ENCODE measurements at regions not wholly inside any gene's neighbourhood (a gene's known extent, or its start where the extent isn't known, plus 50 kb on each side); places are given as distances from the start of the nearest gene placed in this dataset.

- no peaks in the 10 kb centered on the region for H3K9me3 ChIP-seq
- no peak overlapping the region for H3K4me3 ChIP-seq (ENCODE audit: low read depth in 1 of 2, low read length in 1 of 2)
- no peak overlapping the region for H3K27ac ChIP-seq
- H3K27me3 ChIP-seq, result no peaks in the 10 kb centered on the region
- TF ChIP-seq, protein P1, sequence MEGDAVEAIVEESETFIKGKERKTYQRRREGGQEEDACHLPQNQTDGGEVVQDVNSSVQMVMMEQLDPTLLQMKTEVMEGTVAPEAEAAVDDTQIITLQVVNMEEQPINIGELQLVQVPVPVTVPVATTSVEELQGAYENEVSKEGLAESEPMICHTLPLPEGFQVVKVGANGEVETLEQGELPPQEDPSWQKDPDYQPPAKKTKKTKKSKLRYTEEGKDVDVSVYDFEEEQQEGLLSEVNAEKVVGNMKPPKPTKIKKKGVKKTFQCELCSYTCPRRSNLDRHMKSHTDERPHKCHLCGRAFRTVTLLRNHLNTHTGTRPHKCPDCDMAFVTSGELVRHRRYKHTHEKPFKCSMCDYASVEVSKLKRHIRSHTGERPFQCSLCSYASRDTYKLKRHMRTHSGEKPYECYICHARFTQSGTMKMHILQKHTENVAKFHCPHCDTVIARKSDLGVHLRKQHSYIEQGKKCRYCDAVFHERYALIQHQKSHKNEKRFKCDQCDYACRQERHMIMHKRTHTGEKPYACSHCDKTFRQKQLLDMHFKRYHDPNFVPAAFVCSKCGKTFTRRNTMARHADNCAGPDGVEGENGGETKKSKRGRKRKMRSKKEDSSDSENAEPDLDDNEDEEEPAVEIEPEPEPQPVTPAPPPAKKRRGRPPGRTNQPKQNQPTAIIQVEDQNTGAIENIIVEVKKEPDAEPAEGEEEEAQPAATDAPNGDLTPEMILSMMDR (IDR thresholded peaks at IDR 0.05), result no peak
- no peaks in the 10 kb centered on the region for H3K4me1 ChIP-seq (ENCODE audit: control insufficient read depth in 1 of 2, insufficient read depth in 1 of 2, low read depth in 1 of 2, low read length in 1 of 2)
- H3K36me3 ChIP-seq, result no peaks in the 10 kb centered on the region
These were observed 366.8 kb upstream of the KCNMB2 start for GRCh38 chr3:178169421-178169820.

DNA sequence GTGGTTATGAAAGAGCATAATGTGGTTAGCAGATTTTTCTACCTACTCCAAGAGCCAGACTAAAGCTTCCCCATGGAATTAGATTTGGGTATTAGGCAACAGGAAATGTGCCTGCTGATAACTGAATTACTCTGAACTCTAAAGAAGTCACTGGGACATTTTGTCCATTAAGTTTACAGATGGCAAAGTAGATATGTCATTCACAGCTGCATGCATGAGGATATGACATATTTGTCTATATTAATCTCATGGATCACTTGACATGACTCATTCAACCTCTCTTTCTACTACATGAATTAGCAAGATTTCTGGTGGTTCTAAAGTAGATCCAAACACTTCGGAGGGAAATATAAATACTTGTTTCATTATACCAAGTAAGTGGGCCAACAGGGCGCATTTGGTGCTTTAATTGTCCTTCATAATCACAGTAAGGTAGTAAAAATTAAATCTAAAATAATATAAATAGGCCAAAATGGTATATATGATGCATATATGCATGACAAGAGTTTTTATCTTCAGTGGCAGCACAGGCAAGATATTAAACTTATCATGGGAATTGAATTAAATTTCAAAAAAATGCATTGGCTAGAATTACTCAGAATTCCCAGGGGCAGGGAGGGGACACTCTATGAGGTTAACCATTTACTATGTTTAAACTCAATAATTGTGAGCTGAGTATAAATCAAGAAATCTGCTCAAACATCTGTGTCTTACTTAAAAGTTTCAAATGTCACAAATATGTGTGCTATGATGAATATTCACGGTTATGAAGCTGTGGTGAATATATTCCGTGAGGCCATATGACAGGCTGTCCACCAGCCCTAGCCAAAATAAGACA is 365.3 kb upstream of the KCNMB2 start:
- Histone ChIP-seq H3K4me1 (ENCODE audit: control insufficient read depth in 1 of 2, insufficient read depth in 1 of 2, low read depth in 1 of 2, low read length in 1 of 2) (no peaks in the 10 kb centered on the region), H3K9me3 (no peaks in the 10 kb centered on the region), H3K27ac (no peak overlapping the region), H3K27me3 (no peaks in the 10 kb centered on the region), H3K36me3 (no peaks in the 10 kb centered on the region), H3K4me3 (ENCODE audit: low read depth in 1 of 2, low read length in 1 of 2) (no peak overlapping the region)
- TF ChIP-seq, protein P1 (IDR thresholded peaks at IDR 0.05), result no peak

DNA sequence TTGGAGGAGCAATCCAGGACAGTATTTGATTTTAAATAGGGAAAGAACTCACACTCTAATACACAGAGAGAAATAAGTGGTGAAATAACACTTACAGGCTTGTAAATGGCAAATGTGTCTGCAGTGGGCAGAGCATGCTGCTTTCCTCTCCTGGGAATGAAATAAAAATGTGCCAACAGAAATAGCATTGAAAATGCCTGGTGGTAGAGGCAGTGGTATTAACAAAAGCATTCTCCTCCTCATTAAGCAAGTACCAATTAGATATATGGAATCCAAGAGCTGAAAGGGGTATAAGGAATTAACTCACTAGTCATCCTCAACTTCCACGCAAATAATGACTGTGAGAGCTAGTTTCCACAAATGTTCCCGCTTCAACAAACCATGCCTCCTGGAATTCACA is 364.1 kb upstream of the KCNMB2 start:
- Histone ChIP-seq H3K9me3 (no peaks in the 10 kb centered on the region), H3K27ac (no peak overlapping the region), H3K4me3 (ENCODE audit: low read depth in 1 of 2, low read length in 1 of 2) (no peak overlapping the region), H3K4me1 (ENCODE audit: control insufficient read depth in 1 of 2, insufficient read depth in 1 of 2, low read depth in 1 of 2, low read length in 1 of 2) (no peaks in the 10 kb centered on the region), H3K27me3 (no peaks in the 10 kb centered on the region), H3K36me3 (no peaks in the 10 kb centered on the region)
- TF ChIP-seq, protein P1 (IDR thresholded peaks at IDR 0.05), result no peak

- H3K9me3 ChIP-seq, result no peaks in the 10 kb centered on the region
- H3K27me3 ChIP-seq, result no peaks in the 10 kb centered on the region
- TF ChIP-seq, protein P1 (IDR thresholded peaks at IDR 0.05), result no peak
- no peaks in the 10 kb centered on the region for H3K36me3 ChIP-seq
- no peak overlapping the region for H3K4me3 ChIP-seq (ENCODE audit: low read depth in 1 of 2, low read length in 1 of 2)
- H3K27ac ChIP-seq, result no peak overlapping the region
- no peaks in the 10 kb centered on the region for H3K4me1 ChIP-seq (ENCODE audit: control insufficient read depth in 1 of 2, insufficient read depth in 1 of 2, low read depth in 1 of 2, low read length in 1 of 2)
These were observed 361.9 kb upstream of the KCNMB2 start for GRCh38 chr3:178174201-178174915.

DNA sequence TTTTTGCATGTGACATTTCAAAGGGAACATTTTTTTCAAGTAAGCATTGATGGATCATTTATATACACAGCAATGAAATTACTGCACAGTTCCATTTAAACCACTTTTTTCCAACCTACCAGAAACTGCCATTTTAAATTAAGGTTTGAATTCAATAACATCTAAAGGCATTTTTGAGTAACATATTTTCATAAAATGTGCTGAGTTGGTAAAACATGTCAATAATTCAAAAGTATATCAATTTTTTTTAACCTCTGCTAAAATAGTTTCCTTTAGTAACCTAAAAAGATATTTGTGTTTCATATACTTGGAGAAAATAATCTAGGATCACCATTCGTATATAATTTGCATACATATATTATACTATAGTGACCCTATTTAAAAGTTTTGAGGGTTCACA is 355.1 kb upstream of the KCNMB2 start:
- H3K36me3 ChIP-seq, result no peaks in the 10 kb centered on the region
- H3K27me3 ChIP-seq, result no peaks in the 10 kb centered on the region
- H3K4me1 ChIP-seq (ENCODE audit: control insufficient read depth in 1 of 2, insufficient read depth in 1 of 2, low read depth in 1 of 2, low read length in 1 of 2), result no peaks in the 10 kb centered on the region
- no peak overlapping the region for H3K27ac ChIP-seq
- no peak overlapping the region for H3K4me3 ChIP-seq (ENCODE audit: low read depth in 1 of 2, low read length in 1 of 2)
- no peaks in the 10 kb centered on the region for H3K9me3 ChIP-seq
- TF ChIP-seq, protein P1 (IDR thresholded peaks at IDR 0.05), result no peak
